ENCODE measurements at regions not wholly inside any gene's neighbourhood (a gene's known extent, or its start where the extent isn't known, plus 50 kb on each side); places are given as distances from the start of the nearest gene placed in this dataset.

DNA sequence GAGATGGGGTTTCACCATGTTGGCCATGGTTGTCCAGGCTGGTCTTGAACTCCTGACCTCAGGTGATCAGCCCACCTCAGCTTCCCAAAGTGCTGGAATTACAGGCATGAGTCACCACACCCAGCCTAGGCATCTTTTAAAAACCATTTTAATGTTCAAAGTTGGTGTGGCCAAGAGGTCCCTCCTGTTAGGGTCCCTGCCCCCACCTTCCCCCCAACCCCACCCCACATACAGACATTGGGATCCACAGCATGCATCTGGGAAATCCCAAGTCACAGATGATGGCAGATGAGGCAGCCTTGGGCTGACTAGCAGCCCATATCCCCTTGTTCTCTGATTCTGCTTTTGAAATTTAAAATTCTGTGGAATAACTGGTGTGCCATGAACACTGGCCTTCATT is 226.0 kb downstream of the KATNAL1 start:
- POLR2A ChIA-PET (ENCODE audit: unreplicated experiment) = no interaction called here
- intact Hi-C loops (cut with micrococcal nuclease; ENCODE audit: unreplicated experiment) = no loop called here

GRCh38 chr13:30079501-30079900 is 227.8 kb downstream of the KATNAL1 start:
- Histone ChIP-seq H3F3A (ENCODE audit: insufficient read depth, low read depth) (no peaks in the 10 kb centered on the region), H3K27ac (no peak overlapping the region), H3K79me2 (ENCODE audit: low read depth) (no peaks in the 10 kb centered on the region), H3K4me3 (no peak overlapping the region), H2AFZ (no peak overlapping the region), H4K20me1 (ENCODE audit: insufficient read depth) (no peaks in the 10 kb centered on the region), H3K9me3 (ENCODE audit: insufficient read depth, low read depth) (no peaks in the 10 kb centered on the region; the same call in 1 of the 2 replicates), H3K4me2 (no peak overlapping the region), H3K36me3 (ENCODE audit: low read depth) (no peaks in the 10 kb centered on the region), H3K4me1 (replicated peaks; ENCODE audit: insufficient read depth) (no peaks in the 10 kb centered on the region), H3K9me2 (ENCODE audit: insufficient read depth) (no peaks in the 10 kb centered on the region), H3K27me3 (ENCODE audit: insufficient read depth, low read depth) (no peaks in the 10 kb centered on the region)
- POLR2A ChIA-PET (ENCODE audit: unreplicated experiment) = interaction anchor here (0.6 kb wide), 1 partner anchor 11 kb away, joined by 4 read pairs; no protein-coding TSS in a partner anchor
- TF ChIP-seq EZH2 (IDR thresholded peaks at IDR 0.05; ENCODE audit: low read depth) = no peak
- TF ChIP-seq, protein P1, sequence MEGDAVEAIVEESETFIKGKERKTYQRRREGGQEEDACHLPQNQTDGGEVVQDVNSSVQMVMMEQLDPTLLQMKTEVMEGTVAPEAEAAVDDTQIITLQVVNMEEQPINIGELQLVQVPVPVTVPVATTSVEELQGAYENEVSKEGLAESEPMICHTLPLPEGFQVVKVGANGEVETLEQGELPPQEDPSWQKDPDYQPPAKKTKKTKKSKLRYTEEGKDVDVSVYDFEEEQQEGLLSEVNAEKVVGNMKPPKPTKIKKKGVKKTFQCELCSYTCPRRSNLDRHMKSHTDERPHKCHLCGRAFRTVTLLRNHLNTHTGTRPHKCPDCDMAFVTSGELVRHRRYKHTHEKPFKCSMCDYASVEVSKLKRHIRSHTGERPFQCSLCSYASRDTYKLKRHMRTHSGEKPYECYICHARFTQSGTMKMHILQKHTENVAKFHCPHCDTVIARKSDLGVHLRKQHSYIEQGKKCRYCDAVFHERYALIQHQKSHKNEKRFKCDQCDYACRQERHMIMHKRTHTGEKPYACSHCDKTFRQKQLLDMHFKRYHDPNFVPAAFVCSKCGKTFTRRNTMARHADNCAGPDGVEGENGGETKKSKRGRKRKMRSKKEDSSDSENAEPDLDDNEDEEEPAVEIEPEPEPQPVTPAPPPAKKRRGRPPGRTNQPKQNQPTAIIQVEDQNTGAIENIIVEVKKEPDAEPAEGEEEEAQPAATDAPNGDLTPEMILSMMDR (conservative IDR thresholded peaks at IDR 0.05) = no peak
- no TSS peak for BruUV-seq (replicated peaks)
- intact Hi-C loops (cut with micrococcal nuclease; ENCODE audit: unreplicated experiment) = no loop called here
- no peak for DNase-seq
- CTCF ChIA-PET = no interaction called here

More for the DNA sequence above, 226.0 kb downstream of the KATNAL1 start:
- H3K79me2 ChIP-seq (ENCODE audit: low read depth) = no peaks in the 10 kb centered on the region
- no peak overlapping the region for H3K4me3 ChIP-seq
- H4K20me1 ChIP-seq (ENCODE audit: insufficient read depth) = no peaks in the 10 kb centered on the region
- DNase-seq = no peak
- no peak for TF ChIP-seq EZH2 (IDR thresholded peaks at IDR 0.05; ENCODE audit: low read depth)
- TF ChIP-seq, protein P1 (conservative IDR thresholded peaks at IDR 0.05) = no peak
- H3K4me2 ChIP-seq = no peak overlapping the region
- H3K4me1 ChIP-seq (replicated peaks; ENCODE audit: insufficient read depth) = no peaks in the 10 kb centered on the region
- H3F3A ChIP-seq (ENCODE audit: insufficient read depth, low read depth) = no peaks in the 10 kb centered on the region
- H3K27me3 ChIP-seq (ENCODE audit: insufficient read depth, low read depth) = no peaks in the 10 kb centered on the region
- no peaks in the 10 kb centered on the region; the same call in 1 of the 2 replicates for H3K9me3 ChIP-seq (ENCODE audit: insufficient read depth, low read depth)
- no peak overlapping the region for H2AFZ ChIP-seq
- no peaks in the 10 kb centered on the region for H3K36me3 ChIP-seq (ENCODE audit: low read depth)
- H3K9me2 ChIP-seq (ENCODE audit: insufficient read depth) = no peaks in the 10 kb centered on the region
- BruUV-seq (replicated peaks) = no TSS peak
- no peak overlapping the region for H3K27ac ChIP-seq
- CTCF ChIA-PET = no interaction called here

GRCh38 chr13:30078059-30078458 is 227.6 kb upstream of the UBL3 start:
- Histone ChIP-seq H4K20me1 (ENCODE audit: insufficient read depth) (no peaks in the 10 kb centered on the region), H3K9me2 (ENCODE audit: insufficient read depth) (no peaks in the 10 kb centered on the region), H3K9me3 (ENCODE audit: insufficient read depth, low read depth) (no peaks in the 10 kb centered on the region; the same call in 1 of the 2 replicates), H3K36me3 (ENCODE audit: low read depth) (no peaks in the 10 kb centered on the region), H3K4me2 (no peak overlapping the region), H3K4me1 (replicated peaks; ENCODE audit: insufficient read depth) (peaks cover 1% of the 10 kb centered on the region; the same call in 1 of the 2 replicates), H3F3A (ENCODE audit: insufficient read depth, low read depth) (no peaks in the 10 kb centered on the region), H3K27ac (no peak overlapping the region), H3K79me2 (ENCODE audit: low read depth) (no peaks in the 10 kb centered on the region), H3K4me3 (no peak overlapping the region), H3K27me3 (ENCODE audit: insufficient read depth, low read depth) (no peaks in the 10 kb centered on the region), H2AFZ (no peak overlapping the region)
- ChIA-PET CTCF (no interaction called here), POLR2A (ENCODE audit: unreplicated experiment) (no interaction called here)
- no peak for DNase-seq
- no TSS peak for BruUV-seq (replicated peaks)
- TF ChIP-seq, protein P1 (conservative IDR thresholded peaks at IDR 0.05) = no peak
- TF ChIP-seq EZH2 (IDR thresholded peaks at IDR 0.05; ENCODE audit: low read depth) = no peak
- intact Hi-C loops (cut with micrococcal nuclease; ENCODE audit: unreplicated experiment) = no loop called here

Measured in PC-9 (cell line).